Gastrocnemius medialis (tissue), 4 donors: ENCODE measurements at regions not wholly inside any gene's neighbourhood (a gene's known extent, or its start where the extent isn't known, plus 50 kb on each side); places are given as distances from the start of the nearest gene placed in this dataset.

Experiments
- ATAC-seq, 2 donors: fragments of 150-250 bp; one replicate each; pipeline ENCODE4 v1.9.1; 2016
- DNase-seq, 2 donors: peaks; one replicate each; pipeline ENCODE4 v3.0.0-alpha.2; 2019
- H3K27ac ChIP-seq, 4 donors: fragments of 200-600 bp; sonication (generic); 1 replicate in 1 of 4; 2 replicates in 3 of 4; pipeline ENCODE4 v1.5.1; 2016 to 2018; ENCODE audit warnings: mild to moderate bottlenecking in 2 of 4, moderate library complexity in 1 of 4
- H3K27me3 ChIP-seq, 3 donors: fragments of 200-600 bp; sonication (generic) in 2 of 3; 1 replicate in 1 of 3; 2 replicates in 2 of 3; pipeline versions ENCODE4 v1.5.1 to v1.6.0; 2016 to 2019; ENCODE audit warnings: mild to moderate bottlenecking in 1 of 3, moderate library complexity in 1 of 3
- H3K36me3 ChIP-seq, 2 donors: fragments of 200-600 bp; sonication (generic) in 1 of 2; one replicate each; pipeline ENCODE4 v1.5.1; 2017 to 2018
- H3K4me1 ChIP-seq, 2 donors: fragments of 200-600 bp; sonication (generic) in 1 of 2; one replicate each; pipeline ENCODE4 v1.5.1; 2016 to 2017; ENCODE audit warnings: mild to moderate bottlenecking in 2 of 2
- H3K4me3 ChIP-seq, 4 donors: fragments of 200-600 bp; sonication (generic) in 3 of 4; 1 replicate in 1 of 4; 2 replicates in 3 of 4; pipeline ENCODE4 v1.5.1; 2016 to 2019; ENCODE audit warnings: mild to moderate bottlenecking in 2 of 4
- H3K9me3 ChIP-seq, 3 donors: fragments of 200-600 bp; sonication (generic) in 2 of 3; 1 replicate in 1 of 3; 2 replicates in 2 of 3; pipeline ENCODE4 v1.5.1; 2016 to 2019
- CTCF ChIP-seq, 5 experiments: fragments of 450-650 bp in 3 of 5; fragments of 200-600 bp in 2 of 5; sonication (generic) in 2 of 5; IDR thresholded peaks in 4 of 5; conservative IDR thresholded peaks in 1 of 5; 1 replicate in 4 of 5; 2 replicates in 1 of 5; pipeline ENCODE4 v1.5.1; 2016 to 2019; ENCODE audit warnings: antibody characterized with exemption in 5 of 5, mild to moderate bottlenecking in 3 of 5, moderate library complexity in 3 of 5
- POLR2A ChIP-seq, 2 donors: fragments of 450-650 bp; IDR thresholded peaks; one replicate each; pipeline ENCODE4 v1.6.1; 2017; ENCODE audit warnings: antibody characterized with exemption in 2 of 2, mild to moderate bottlenecking in 2 of 2, moderate library complexity in 2 of 2
- in situ Hi-C, 4 donors: fragments of 200-750 bp; cut with MboI; loops; one replicate each; pipeline versions ENCODE4 v1.15.0 to v1.8.0; 2017; ENCODE audit warnings: low sequenced_read_pairs in 4 of 4
- intact Hi-C: fragments of 100-400 bp; cut with DNase I; formaldehyde crosslinking; loops from one replicate; pipeline ENCODE4 v1.15.1; 2023; ENCODE audit warnings: low total_unique reads

GRCh38 chr12:63394349-63394748 lies 243.3 kb upstream of the AVPR1A start:
- in situ Hi-C loops = no loop called here
- no peak overlapping the region for H3K27ac ChIP-seq
- no peaks in the 10 kb centered on the region for H3K36me3 ChIP-seq
- DNase-seq (no peak), ATAC-seq (no peak)
- no peak for TF ChIP-seq POLR2A (IDR thresholded peaks at IDR 0.05)
- no peak for TF ChIP-seq CTCF (IDR thresholded peaks at IDR 0.05 in 4 of 5, conservative IDR thresholded peaks at IDR 0.05 in 1 of 5)
- no peaks in the 10 kb centered on the region for H3K27me3 ChIP-seq
- H3K4me1 ChIP-seq = no peaks in the 10 kb centered on the region
- H3K4me3 ChIP-seq = no peak overlapping the region
- H3K9me3 ChIP-seq = no peaks in the 10 kb centered on the region
- intact Hi-C loops = no loop called here

- ATAC-seq (no peak), DNase-seq (no peak)
- in situ Hi-C loops = no loop called here
- TF ChIP-seq POLR2A (IDR thresholded peaks at IDR 0.05) (no peak), CTCF (IDR thresholded peaks at IDR 0.05 in 4 of 5, conservative IDR thresholded peaks at IDR 0.05 in 1 of 5) (no peak)
- no peaks in the 10 kb centered on the region for H3K4me1 ChIP-seq
- H3K9me3 ChIP-seq = no peaks in the 10 kb centered on the region
- no peaks in the 10 kb centered on the region for H3K36me3 ChIP-seq
- no peaks in the 10 kb centered on the region for H3K27me3 ChIP-seq
- no peak overlapping the region for H3K27ac ChIP-seq
- intact Hi-C loops = no loop called here
- H3K4me3 ChIP-seq = no peak overlapping the region
Measured at GRCh38 chr12:63389211-63389610, 238.2 kb upstream of the AVPR1A start.

GRCh38 chr12:63387771-63388170 lies 236.8 kb upstream of the AVPR1A start:
- H3K9me3 ChIP-seq = no peaks in the 10 kb centered on the region
- DNase-seq (no peak), ATAC-seq (no peak)
- in situ Hi-C loops = no loop called here
- no peaks in the 10 kb centered on the region for H3K27me3 ChIP-seq
- H3K36me3 ChIP-seq = no peaks in the 10 kb centered on the region
- H3K27ac ChIP-seq = no peak overlapping the region
- no peaks in the 10 kb centered on the region for H3K4me1 ChIP-seq
- intact Hi-C loops = no loop called here
- TF ChIP-seq POLR2A (IDR thresholded peaks at IDR 0.05) = no peak
- TF ChIP-seq CTCF (IDR thresholded peaks at IDR 0.05 in 4 of 5, conservative IDR thresholded peaks at IDR 0.05 in 1 of 5) = no peak
- H3K4me3 ChIP-seq = no peak overlapping the region

GRCh38 chr12:63382930-63383329 lies 231.9 kb upstream of the AVPR1A start:
- intact Hi-C loops (no loop called here), in situ Hi-C loops (no loop called here)
- Histone ChIP-seq H3K36me3 (no peaks in the 10 kb centered on the region), H3K4me3 (no peak overlapping the region), H3K9me3 (no peaks in the 10 kb centered on the region), H3K4me1 (no peaks in the 10 kb centered on the region), H3K27me3 (no peaks in the 10 kb centered on the region), H3K27ac (no peak overlapping the region)
- DNase-seq (no peak), ATAC-seq (no peak)
- TF ChIP-seq CTCF (IDR thresholded peaks at IDR 0.05 in 4 of 5, conservative IDR thresholded peaks at IDR 0.05 in 1 of 5) = no peak
- TF ChIP-seq POLR2A (IDR thresholded peaks at IDR 0.05) = no peak

- no peak for DNase-seq
- Histone ChIP-seq H3K4me3 (no peak overlapping the region), H3K9me3 (no peaks in the 10 kb centered on the region), H3K27me3 (no peaks in the 10 kb centered on the region), H3K4me1 (no peaks in the 10 kb centered on the region), H3K36me3 (no peaks in the 10 kb centered on the region), H3K27ac (no peak overlapping the region)
- in situ Hi-C loops = no loop called here
- intact Hi-C loops = no loop called here
- TF ChIP-seq POLR2A (IDR thresholded peaks at IDR 0.05) (no peak), CTCF (IDR thresholded peaks at IDR 0.05 in 4 of 5, conservative IDR thresholded peaks at IDR 0.05 in 1 of 5) (no peak)
- no peak for ATAC-seq
Measured at GRCh38 chr12:63362791-63363190, 211.8 kb upstream of the AVPR1A start.
